HEK293 (cell line): ENCODE measurements at regions not wholly inside any gene's neighbourhood (a gene's known extent, or its start where the extent isn't known, plus 50 kb on each side); places are given as distances from the start of the nearest gene placed in this dataset.

Source experiments
- CTCF ChIA-PET: fragments of 350-600 bp; formaldehyde crosslinking; extraction: SDS; loops from one replicate; lab custom pipeline; 2021; ENCODE audit warnings: antibody characterized with exemption; lab: Yijun Ruan, JAX
- POLR2A ChIA-PET: fragments of 300-600 bp; formaldehyde crosslinking; extraction: SDS; loops from one replicate; lab custom pipeline; 2020; ENCODE audit warnings: antibody characterized with exemption, inconsistent platforms; lab: Yijun Ruan, JAX
- H3K27ac ChIP-seq: fragments of 200-500 bp; sonication (Bioruptor generic); 2 replicates; pipeline ENCODE4 v1.5.1; 2014; ENCODE audit warnings: low read depth, low read length, control low read depth, inconsistent platforms; ENCODE audit errors: extremely low read depth
- H3K36me3 ChIP-seq, 2 experiments: fragments of 200-500 bp in 1 of 2; sonication (Bioruptor generic) in 1 of 2; 1 replicate in 1 of 2; 2 replicates in 1 of 2; pipeline ENCODE4 v1.5.1; 2014 to 2017; ENCODE audit warnings: inconsistent platforms in 2 of 2, low read length in 2 of 2; ENCODE audit not compliant: control insufficient read depth in 2 of 2, insufficient read depth in 1 of 2
- H3K4me1 ChIP-seq: fragments of 200-500 bp; sonication (Bioruptor generic); 2 replicates; pipeline ENCODE4 v1.5.1; 2014; ENCODE audit warnings: mild to moderate bottlenecking, low read length, inconsistent platforms; ENCODE audit not compliant: control insufficient read depth, insufficient read depth
- H3K4me3 ChIP-seq: 2 replicates; pipeline ENCODE4 v1.5.1; 2011; ENCODE audit warnings: low read depth, mild to moderate bottlenecking, control low read depth, low read length, moderate library complexity
- H3K9me3 ChIP-seq: fragments of 200-500 bp; sonication (Bioruptor generic); 2 replicates; pipeline ENCODE4 v1.5.1; 2014; ENCODE audit warnings: low read depth, low read length, inconsistent platforms; ENCODE audit not compliant: control insufficient read depth, insufficient read depth
- BCL11A ChIP-seq: fragments of 450-650 bp; formaldehyde crosslinking; IDR thresholded peaks from 2 replicates; pipeline ENCODE4 v1.5.1; 2016; ENCODE audit warnings: low read depth, missing biosample characterization, missing genetic modification characterization
- BCL6B ChIP-seq: fragments of 450-650 bp; formaldehyde crosslinking; IDR thresholded peaks from 2 replicates; pipeline ENCODE4 v1.5.1; 2017; ENCODE audit warnings: missing biosample characterization, missing genetic modification characterization
- GLI2 ChIP-seq: fragments of 450-650 bp; formaldehyde crosslinking; IDR thresholded peaks from 2 replicates; pipeline ENCODE4; 2017; ENCODE audit warnings: missing biosample characterization, missing genetic modification characterization, low read depth, borderline replicate concordance
- KLF10 ChIP-seq: fragments of 450-650 bp; IDR thresholded peaks from 2 replicates; pipeline ENCODE4 v1.5.1; 2018; ENCODE audit warnings: missing biosample characterization, mild to moderate bottlenecking, missing genetic modification characterization
- TRIM28 ChIP-seq: IDR thresholded peaks from 2 replicates; pipeline ENCODE4 v1.6.1; 2011; ENCODE audit warnings: low read length, control low read depth, borderline replicate concordance
- ZBTB11 ChIP-seq: fragments of 450-650 bp; formaldehyde crosslinking; conservative IDR thresholded peaks from 2 replicates; pipeline ENCODE4 v1.5.1; 2016; ENCODE audit warnings: low read depth, missing biosample characterization, missing genetic modification characterization
- ZBTB8A ChIP-seq: fragments of 450-650 bp; formaldehyde crosslinking; IDR thresholded peaks from 2 replicates; pipeline ENCODE4 v1.5.1; 2016; ENCODE audit warnings: missing biosample characterization, missing genetic modification characterization
- ZFP41 ChIP-seq: fragments of 450-650 bp; formaldehyde crosslinking; IDR thresholded peaks from 2 replicates; pipeline ENCODE4 v1.5.1; 2016; ENCODE audit warnings: missing biosample characterization, missing genetic modification characterization, borderline replicate concordance
- ZNF112 ChIP-seq: fragments of 450-650 bp; formaldehyde crosslinking; IDR thresholded peaks from 2 replicates; pipeline ENCODE4 v1.5.0; 2017; ENCODE audit warnings: missing biosample characterization, missing genetic modification characterization
- ZNF324 ChIP-seq: fragments of 450-650 bp; formaldehyde crosslinking; IDR thresholded peaks from 2 replicates; pipeline ENCODE4 v1.5.1; 2016; ENCODE audit warnings: missing biosample characterization, missing genetic modification characterization
- ZNF37A ChIP-seq: fragments of 450-650 bp; IDR thresholded peaks from 2 replicates; pipeline ENCODE4 v1.5.1; 2018; ENCODE audit warnings: missing biosample characterization, missing genetic modification characterization
- ZNF394 ChIP-seq: fragments of 450-650 bp; formaldehyde crosslinking; IDR thresholded peaks from 2 replicates; pipeline ENCODE4 v1.5.1; 2016; ENCODE audit warnings: missing biosample characterization, missing genetic modification characterization, mild to moderate bottlenecking, moderate library complexity, borderline replicate concordance
- ZNF549 ChIP-seq: fragments of 450-650 bp; IDR thresholded peaks from 2 replicates; pipeline ENCODE4 v1.5.1; 2018; ENCODE audit warnings: missing biosample characterization, missing genetic modification characterization, mild to moderate bottlenecking, inconsistent platforms, moderate library complexity
- ZNF560 ChIP-seq: fragments of 450-650 bp; formaldehyde crosslinking; IDR thresholded peaks from 2 replicates; pipeline ENCODE4 v1.5.1; 2017; ENCODE audit warnings: missing biosample characterization, missing genetic modification characterization, borderline replicate concordance
- ZNF600 ChIP-seq: fragments of 450-650 bp; formaldehyde crosslinking; IDR thresholded peaks from 2 replicates; pipeline ENCODE4 v1.5.1; 2016; ENCODE audit warnings: missing biosample characterization, missing genetic modification characterization
- ZNF639 ChIP-seq: fragments of 450-650 bp; formaldehyde crosslinking; IDR thresholded peaks from 2 replicates; pipeline ENCODE4 v1.5.1; 2016; ENCODE audit warnings: missing biosample characterization, missing genetic modification characterization

- no peak for TF ChIP-seq ZBTB11 (tag by site-specific recombination)
Observed at GRCh38 chr18:25726298-25726697, 364.1 kb downstream of the SS18 start (continued).

GRCh38 chr18:25725501-25725900 lies 364.9 kb downstream of the SS18 start:
- TF ChIP-seq ZNF394 (tag by site-specific recombination) (no peak), BCL6B (tag by site-specific recombination) (no peak), ZNF324 (no peak), ZNF37A (no peak), ZFP41 (tag by site-specific recombination) (no peak), GLI2 (no peak), ZNF639 (tag by site-specific recombination) (no peak), ZNF549 (tag by site-specific recombination) (no peak), ZNF560 (tag by site-specific recombination) (no peak), ZBTB8A (tag by site-specific recombination) (no peak)
- Histone ChIP-seq H3K4me1 (no peaks in the 10 kb centered on the region), H3K9me3 (no peaks in the 10 kb centered on the region), H3K36me3 (no peaks in the 10 kb centered on the region), H3K4me3 (no peak overlapping the region), H3K27ac (no peak overlapping the region)
- POLR2A ChIA-PET = no interaction called here
- CTCF ChIA-PET = no interaction called here

GRCh38 chr18:25724997-25725396 lies 365.4 kb downstream of the SS18 start:
- no peaks in the 10 kb centered on the region for H3K36me3 ChIP-seq
- POLR2A ChIA-PET = no interaction called here
- H3K9me3 ChIP-seq = no peaks in the 10 kb centered on the region
- H3K27ac ChIP-seq = no peak overlapping the region
- H3K4me3 ChIP-seq = no peak overlapping the region
- CTCF ChIA-PET = no interaction called here
- TF ChIP-seq ZNF600 (tag by site-specific recombination) (no peak), KLF10 (tag by site-specific recombination) (no peak), TRIM28 (no peak), BCL11A (tag by site-specific recombination) (no peak)
- no peaks in the 10 kb centered on the region for H3K4me1 ChIP-seq

- Histone ChIP-seq H3K27ac (no peak overlapping the region), H3K4me3 (no peak overlapping the region), H3K36me3 (no peaks in the 10 kb centered on the region), H3K9me3 (no peaks in the 10 kb centered on the region), H3K4me1 (no peaks in the 10 kb centered on the region)
- ChIA-PET POLR2A (no interaction called here), CTCF (interaction anchor here (0.6 kb wide), 1 partner anchor 149 kb away, joined by 6 read pairs; no protein-coding TSS in a partner anchor)
- TF ChIP-seq ZNF112 = no peak
Observed at GRCh38 chr18:25724121-25724520, 366.3 kb downstream of the SS18 start.
